Cerebellar nuclear complex (tissue), 1 donor: ENCODE measurements at regions not wholly inside any gene's neighbourhood (a gene's known extent, or its start where the extent isn't known, plus 50 kb on each side); places are given as distances from the start of the nearest gene placed in this dataset.
"Not testable (repeated sequence)": the region's sequence is repeated elsewhere in the genome, so short reads cannot be mapped to it uniquely, and the experiment has no call there.

Experiments used
- DNase-seq, 2 experiments: peaks; one replicate each; lab custom pipeline; 2025; lab: John Stamatoyannopoulos, UW

GRCh38 chr22:26806445-26807175 lies 149.2 kb downstream of the MIAT start:
- no peak for DNase-seq

DNA sequence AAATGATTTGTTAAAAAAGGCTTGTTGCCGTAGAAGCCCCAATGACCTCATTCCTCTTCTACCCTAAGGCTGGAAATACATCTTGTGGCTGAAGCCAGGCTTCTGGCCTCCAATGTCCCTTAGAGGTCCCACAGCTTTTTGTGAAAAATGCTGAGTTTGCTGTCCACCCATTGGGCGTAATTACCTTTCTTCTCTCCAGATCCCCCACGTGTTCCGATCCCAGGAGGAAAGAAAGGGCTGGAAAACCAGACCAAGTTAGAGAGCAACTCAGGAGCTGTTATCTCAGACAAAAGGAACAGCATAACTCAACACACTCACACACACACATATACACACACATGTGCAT lies 154.2 kb downstream of the MIAT start:
- DNase-seq: no peak

GRCh38 chr22:26812731-26813130 lies 155.3 kb downstream of the MIAT start:
- DNase-seq: no peak

DNA sequence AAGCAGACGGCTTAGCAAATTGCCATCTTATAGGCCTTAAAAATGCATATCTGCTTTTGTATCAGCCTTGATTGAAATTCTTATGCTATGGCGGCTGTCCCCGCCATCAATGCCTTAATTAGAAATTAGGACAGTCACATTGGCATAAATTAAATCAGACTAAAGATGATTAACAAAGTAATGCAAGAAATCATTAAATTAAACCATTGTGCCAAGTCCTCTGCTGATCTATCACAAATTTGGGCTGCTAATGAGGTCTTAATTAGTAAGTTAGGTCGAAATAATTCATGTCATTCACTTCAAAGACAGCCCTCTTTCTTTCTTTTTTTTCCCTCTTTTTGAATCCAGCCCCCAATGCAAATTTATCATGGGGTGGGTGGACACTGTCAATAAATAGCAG lies 159.3 kb downstream of the MIAT start:
- no peak for DNase-seq

GRCh38 chr22:26817926-26818325 lies 160.5 kb downstream of the MIAT start:
- no peak for DNase-seq

DNA sequence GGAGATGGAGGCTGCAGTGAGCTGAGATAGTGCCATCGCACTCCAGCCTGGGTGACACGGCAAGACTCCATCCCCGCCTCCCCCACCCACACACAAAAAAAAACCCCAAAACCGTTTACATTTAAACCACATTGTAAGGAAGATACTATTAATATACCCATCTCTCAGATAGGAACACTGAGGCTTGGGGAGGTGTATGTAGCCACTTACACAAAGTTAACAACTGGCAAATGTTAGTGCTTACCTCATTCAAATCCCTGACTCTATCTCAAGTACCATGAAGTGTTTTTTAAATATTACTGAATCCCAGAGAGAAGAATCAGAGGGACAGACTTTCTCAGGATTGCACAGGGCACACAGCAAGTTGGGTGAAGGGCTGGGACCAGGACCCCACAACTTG lies 164.5 kb downstream of the MIAT start:
- no peak for DNase-seq

DNA sequence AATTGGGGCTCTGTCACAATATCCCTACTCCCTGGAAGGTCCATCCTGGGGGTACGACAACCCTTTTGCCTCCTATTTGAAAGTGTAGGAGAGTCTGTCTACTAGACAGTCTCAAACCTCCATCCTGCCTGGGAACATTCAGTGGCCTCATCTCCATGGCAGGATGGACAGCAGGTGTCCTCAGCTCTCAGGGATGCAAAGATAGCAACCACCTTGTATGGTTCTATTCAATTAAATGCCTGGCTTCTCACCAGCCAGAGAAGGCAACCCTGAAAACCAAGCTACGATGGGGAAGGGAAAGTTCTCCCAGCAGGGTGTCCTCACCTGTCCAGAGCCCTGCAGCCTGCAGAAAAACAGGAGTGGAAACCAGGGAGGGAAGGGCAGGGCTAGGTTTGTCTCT lies 164.9 kb downstream of the MIAT start:
- no peak for DNase-seq

- no peak for DNase-seq
These were observed 166.6 kb downstream of the MIAT start for GRCh38 chr22:26823966-26824365.

DNA sequence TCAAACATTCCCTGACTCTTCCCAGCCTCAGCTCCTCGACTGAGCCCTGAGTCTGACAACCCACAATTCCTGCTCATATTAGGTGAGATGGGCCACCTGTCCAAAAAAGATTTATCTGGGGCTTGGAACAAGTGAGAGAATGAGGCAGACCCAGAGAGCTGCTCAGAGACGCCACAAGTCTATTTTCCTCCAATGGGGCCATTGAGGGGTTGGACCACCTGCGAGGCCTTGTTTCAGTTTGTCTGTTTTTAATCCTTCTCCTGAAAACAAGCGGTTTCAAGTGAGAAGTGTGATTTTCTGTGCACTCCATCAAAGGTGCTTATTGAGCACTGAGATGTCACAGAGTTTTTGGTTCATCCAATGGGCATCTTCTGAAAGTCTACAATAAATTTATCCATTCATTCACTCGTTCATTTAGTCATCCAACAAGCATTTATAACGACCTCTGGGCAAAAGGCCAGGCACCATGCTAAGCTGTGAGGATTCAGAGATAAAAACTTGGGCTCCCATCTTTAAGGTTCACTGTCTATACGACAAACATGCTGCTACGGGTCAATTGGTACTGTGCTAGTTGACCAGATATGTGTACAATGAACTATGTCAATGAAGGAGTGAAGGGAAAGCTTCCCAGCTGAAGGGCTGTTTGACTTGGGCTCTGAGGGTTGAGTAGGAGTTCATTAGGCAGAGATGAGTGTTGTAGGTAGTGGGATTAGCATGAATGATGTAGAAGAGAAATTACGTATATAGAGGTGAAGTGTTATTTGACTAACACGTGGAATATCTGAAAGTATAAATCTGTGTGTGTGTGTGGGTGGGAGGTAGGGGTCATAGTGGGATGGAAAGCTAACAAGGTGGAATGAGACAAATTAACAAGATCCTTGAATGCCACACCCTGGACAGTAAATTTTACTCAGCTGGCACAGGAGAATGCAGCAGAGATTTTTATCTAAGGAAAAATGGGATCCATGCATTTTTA lies 168.9 kb downstream of the MIAT start:
- DNase-seq: no peak

DNA sequence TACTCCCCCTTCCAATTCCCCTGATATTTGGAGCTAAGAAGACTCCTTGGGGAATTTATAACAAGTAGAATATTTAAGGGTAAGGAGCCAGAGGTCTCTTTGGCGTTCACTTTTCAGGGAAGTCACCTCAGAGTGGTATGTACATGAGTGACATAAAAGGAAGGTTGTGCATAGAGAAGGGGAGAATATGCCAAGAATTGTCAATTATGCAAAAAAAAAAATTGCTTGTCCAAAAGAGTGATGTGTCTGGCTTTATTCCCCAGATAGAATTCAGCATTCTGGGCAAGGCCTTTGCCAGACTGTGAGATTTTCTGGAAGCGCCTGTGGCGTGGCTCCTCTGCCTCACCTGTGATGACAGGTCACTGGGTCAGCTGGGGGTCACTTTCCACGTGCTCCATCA lies 170.2 kb downstream of the MIAT start:
- DNase-seq: no peak

GRCh38 chr22:26828311-26828710 lies 170.9 kb downstream of the MIAT start:
- DNase-seq: no peak

DNA sequence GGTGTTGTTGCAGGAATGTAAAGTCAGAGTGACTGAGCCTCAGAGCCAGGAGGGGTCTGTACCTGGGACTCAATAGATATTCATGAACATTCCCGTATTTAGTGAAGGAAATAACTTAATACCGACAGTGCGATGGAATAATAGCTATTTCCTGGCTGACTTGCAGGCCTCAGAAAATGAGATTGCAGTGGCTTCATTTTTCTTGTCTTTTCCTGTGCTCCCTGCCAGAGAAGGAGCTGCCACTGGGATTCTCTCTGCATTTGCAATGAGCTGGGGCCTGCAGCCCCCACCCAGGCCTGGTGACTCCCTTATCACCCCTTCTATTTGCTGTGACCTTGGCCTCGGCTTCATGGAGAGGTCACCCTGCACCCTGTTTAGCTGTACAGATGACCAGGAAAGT lies 173.4 kb downstream of the MIAT start:
- no peak for DNase-seq

GRCh38 chr22:26835023-26835422 lies 177.6 kb downstream of the MIAT start:
- DNase-seq: no peak

DNA sequence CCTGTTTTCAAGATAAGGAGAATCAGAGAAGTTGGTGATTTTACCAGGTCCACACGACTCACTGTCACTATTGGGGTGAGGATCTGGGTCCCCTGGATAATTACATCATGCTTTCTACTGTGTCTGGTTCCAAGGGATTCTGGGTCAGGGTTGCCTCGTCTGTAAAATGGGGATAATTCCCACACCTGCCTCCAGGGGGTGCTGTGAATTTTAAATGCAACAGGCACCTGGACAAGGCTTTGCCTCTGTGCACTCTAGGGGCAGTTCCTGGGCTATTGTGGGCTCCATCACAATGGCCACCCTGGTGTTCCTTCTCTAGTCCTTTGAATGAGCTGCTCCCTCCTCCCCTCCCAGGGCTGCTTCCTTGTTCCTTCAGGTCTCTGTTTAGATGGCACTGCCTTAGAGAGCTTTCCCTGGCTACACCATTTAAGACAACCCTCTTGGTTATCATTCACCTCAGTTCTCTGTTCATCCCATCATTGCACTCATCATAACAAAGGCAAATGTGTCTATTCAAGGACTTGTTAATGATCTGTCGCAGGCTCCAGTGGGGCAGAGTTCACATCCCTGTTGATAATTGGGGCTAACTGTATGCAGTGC lies 178.6 kb downstream of the MIAT start:
- DNase-seq: no peak

- no peak for DNase-seq
These were observed 180.5 kb downstream of the MIAT start for GRCh38 chr22:26837784-26838470.

DNA sequence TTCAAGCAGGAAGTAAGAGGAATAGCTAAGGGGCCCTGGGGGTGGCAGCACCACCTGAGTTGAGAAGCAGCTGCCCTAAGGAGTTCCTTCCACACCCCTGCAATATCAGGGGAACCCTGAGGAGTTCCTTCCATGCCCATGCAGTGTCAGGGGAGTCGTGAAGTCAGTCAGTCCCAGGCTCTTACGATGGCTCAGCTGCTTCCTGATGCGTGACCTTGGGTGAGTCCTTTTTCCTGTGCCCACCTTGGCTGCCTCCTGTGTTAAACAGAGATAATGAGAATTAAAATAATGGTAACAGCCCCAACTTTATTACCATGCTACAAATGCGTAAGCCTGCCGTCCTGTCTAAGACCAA lies 181.1 kb downstream of the MIAT start:
- no peak for DNase-seq

DNA sequence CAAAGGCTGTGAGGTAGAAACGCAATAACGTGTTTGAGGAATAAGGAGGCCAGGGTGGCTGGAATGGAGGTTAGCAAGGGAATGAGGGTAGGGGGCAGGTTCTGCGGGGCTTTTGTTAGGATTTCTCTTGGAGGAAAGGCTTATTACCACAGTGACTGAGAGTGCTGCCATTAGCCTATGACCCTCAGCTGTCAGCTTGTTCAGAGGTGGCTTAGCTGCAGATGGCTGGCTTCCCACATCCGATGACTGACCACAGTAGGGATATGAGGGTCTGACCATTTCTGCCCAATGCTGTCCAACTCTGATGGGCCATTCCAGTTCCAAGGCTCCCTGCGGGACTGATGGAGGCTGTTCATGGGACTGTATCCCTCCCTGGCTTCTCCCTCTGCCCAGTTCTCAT lies 181.8 kb downstream of the MIAT start:
- no peak for DNase-seq

- not testable (repeated sequence) for DNase-seq
These were observed 183.4 kb downstream of the MIAT start for GRCh38 chr22:26840770-26841169.

- DNase-seq: no peak
These were observed 184.7 kb downstream of the MIAT start for GRCh38 chr22:26842103-26842502.

DNA sequence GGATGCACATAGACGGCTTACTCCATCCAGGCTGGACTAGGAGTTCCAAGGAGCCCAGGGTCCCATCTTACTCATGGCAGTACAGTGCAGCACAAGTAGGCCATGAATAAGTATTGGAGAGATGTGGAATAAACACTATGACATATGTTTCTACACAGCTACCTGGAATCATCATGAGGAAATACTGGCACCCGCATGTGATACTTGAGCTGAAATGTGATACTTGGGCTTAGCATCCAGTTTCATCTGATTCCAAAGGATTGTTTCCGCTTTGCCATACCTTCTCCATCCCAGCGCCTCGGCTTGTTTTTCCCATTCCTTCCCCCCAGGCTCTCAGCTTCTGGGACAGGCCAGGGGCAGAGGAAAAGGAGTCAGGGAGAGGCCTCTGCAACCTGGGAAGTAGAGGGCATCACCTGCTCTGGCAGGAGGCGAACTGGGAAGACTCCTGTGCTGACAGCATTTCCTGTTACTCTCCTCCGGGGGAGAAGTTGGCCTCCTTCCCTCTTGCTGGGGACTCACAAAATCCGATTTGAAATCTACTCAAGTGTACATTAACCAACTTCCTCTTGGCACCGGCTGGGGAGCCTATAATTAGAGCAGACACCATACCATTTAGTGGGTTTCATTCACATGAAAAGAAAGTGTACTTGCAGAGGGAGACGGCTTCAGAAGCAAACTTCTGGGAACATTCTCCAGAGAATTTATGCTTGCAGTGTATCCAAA lies 187.8 kb downstream of the MIAT start:
- DNase-seq: no peak

GRCh38 chr22:26846076-26846475 lies 188.7 kb downstream of the MIAT start:
- no peak for DNase-seq

- DNase-seq: no peak
These were observed 189.3 kb downstream of the MIAT start for GRCh38 chr22:26846645-26847044.
